Stimulated activated CD4-positive, alpha-beta T cell treated with anti-CD3 and anti-CD28 coated beads, Interleukin-1b, Interleukin-23, amount 100 ng/mL, for 24 hours (primary cell): ENCODE measurements at regions not wholly inside any gene's neighbourhood (a gene's known extent, or its start where the extent isn't known, plus 50 kb on each side); places are given as distances from the start of the nearest gene placed in this dataset.
"Not testable (repeated sequence)": the region's sequence is repeated elsewhere in the genome, so short reads cannot be mapped to it uniquely, and the experiment has no call there.

Experiments
- DNase-seq, 4 experiments: peaks; one replicate each; pipeline ENCODE4 v3.0.0-alpha.2; 2020; ENCODE audit warnings: low read depth in 4 of 4, low spot score in 1 of 4

DNA sequence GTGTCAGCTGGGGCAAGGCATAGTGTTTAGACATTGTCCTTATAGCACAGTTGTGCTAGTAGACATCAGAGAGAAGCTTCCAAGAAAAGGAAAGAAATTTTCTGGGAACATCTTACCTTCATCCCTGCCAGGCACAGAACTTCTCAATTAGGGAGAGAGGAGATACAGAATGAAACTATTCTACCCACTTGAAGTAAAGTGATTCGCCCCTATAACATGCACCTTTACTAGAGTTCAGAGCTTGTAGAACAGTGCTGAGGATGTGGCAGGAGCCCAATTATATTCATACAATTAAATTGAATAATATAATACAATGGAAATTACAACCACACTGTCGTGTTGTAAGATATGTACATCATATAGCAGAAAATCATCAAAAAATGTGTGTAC is 1063.9 kb upstream of the CITED2 start:
- DNase-seq: no peak

DNA sequence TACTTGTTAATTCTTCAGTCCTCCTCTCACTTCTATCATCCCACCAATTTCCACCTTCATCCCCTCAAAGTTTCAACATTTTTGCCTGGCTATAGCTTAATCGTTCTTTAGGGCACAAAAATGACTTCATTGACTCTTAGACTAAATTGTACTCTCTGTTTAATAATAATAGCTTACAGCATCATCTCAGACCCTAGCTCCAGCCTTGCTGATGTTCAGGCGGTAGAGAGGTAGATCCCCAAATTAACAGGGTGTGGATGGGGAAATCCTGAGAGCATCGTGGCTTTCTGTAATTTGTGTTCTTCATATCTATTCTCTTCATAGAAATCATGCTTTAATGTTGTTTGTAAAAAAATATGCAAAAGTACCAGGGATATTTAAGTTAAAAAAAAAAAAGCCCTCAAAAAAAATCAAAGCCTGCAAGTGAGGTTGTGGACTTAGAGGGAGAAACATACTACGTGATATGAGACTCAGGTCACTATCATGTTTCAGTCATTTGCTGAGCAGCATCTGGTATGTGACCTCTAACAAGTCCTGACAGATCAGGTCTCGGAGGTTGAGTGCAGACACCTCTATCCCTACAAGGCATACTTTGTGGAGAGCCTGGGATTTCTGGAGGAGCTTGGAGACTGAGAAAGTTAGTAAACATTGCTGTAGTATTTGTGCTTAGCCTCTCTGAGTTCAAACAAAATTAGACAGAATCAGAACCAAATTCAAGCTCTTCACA is 1063.3 kb upstream of the CITED2 start:
- DNase-seq: no peak

DNA sequence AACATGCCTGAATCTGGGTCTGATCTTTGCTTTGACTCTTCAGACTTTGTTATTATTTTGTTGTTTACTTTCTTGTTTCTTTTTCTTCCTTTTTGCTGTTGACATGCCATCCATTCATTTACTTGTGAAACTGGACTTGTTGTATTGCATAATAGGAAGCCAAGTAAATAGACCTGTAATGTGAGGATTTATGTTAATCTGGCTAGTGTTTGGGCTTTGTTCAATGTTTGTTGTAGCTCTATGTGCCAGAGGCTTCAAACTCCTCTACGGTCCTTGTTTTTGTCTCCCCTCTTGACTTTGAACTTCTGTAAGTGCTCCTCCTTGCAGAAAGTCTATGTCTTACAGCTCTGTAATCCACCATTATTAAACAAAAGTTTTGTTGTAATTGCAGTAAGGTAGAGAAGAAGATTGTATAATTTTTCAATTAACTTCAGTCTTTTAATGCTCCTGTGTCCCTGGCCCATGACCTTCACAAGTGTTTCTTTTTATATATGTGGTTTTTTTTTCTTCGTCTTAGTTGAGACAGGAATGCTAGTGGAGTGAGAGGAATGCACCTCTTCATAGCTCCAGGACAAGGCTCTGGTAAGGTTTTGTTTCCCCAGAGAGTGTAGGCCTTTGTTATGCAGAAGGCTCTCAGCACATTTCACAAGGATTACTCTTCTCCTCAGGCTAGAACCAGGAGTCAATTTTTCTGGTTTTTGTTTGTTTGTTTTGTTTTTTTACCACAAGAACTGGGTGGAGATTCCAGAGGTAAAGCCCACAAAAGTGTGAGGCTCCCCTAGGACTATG is 1061.8 kb upstream of the CITED2 start:
- DNase-seq: no peak

DNA sequence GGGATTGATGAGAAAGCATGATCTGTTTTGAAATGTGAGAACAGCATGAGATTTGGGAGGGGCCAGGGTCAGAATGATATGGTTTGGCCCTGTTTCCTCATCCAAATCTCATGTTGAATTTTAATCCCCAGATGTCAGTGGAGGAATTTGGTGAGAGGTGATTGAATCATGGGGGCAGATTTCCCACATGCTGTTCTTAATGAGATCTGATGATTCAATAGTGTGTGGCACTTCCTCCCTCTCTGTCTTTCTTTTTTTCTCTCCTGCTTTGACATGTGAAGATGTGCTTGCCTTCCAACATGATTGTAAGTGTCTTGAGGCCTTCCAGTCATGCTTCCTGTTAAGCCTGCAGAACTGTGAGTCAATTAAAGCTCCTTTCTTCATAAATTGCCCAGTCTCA is 1060.3 kb upstream of the CITED2 start:
- no peak for DNase-seq

DNA sequence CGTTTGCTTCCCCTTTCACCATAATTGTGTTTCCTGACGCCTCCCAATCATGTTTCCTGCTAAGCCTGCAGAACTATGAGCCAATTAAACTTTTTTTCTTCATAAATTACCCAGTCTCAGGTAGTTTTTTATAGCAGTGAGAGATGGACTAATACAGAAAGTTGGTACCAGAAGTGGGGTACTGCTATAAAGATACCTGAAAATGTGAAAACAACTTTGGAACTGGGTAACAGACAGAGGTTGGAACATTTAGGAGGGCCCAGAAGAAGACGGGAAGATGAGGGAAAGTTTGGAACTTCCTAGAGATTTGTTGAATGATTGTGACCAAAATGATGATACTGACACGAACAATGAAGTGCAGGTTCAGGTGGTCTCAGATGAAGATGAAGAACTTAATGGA is 1058.6 kb upstream of the CITED2 start:
- no peak for DNase-seq

DNA sequence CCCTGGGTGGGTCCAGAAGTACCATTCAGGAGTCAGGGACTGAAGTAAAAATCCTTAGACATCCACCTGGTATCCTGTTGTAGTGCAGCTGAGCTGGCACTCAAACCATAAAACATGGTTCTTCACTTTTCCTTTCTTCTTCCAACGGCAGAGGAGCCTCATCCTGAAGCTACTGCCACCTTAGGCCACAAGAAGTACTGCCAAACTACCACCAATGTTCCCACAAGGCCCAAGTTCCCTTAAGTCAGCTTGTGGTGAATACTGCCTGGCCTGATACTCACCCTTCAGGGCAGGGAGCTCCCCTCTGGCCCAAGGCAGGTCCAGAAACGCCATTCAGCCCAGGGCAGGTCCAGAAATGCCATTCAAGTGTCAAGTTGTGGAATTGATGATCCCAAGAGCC is 1053.4 kb upstream of the CITED2 start:
- DNase-seq: no peak

DNA sequence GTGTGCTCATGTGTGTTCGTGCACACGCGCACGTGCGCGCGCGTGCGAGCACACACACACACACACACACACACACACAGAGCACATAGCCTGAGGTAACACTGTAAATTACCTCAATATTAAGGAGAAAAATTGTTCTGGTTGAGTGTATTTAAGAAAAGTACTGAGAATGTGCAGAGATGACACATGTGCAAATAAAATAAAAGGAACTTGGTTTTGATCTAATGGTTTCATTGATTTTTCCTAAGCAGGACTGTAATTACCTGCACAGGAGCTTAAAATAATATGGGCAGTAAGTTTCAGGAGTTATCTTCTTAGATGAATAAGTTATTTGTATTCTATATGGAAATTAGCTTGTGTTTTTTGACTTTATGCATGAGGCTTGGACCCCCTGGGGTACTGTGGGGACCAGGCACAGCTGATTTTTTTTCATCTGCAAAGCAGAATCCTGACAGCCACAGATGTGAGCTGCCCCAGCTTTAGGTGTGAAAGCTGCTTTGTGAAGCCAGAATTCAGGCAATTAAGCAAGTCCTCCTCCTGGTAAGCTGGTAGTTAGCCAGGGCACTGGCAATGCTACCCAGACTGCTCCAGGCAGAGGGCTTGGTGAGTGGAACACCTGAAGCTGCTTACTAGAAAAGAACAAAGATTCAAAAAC is 1040.6 kb upstream of the CITED2 start:
- DNase-seq: no peak

DNA sequence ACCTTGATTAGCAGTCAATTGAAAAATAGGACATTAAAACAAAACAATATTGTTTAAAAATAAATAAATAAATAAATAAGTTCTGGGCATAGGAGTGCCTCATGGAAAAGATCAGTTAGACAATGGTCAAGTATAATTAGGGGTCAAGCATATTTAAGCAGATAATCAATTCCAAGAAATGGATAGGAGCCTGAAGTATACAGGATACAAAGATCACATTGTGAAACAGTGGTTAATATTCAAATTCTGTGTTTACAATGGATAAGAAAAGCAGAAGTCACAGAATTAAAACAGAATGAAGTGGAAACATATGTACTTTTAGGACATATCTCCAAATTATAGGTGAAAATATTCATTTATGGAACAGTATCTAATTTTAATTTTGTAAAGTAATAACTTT is 1028.6 kb upstream of the CITED2 start:
- no peak for DNase-seq

DNA sequence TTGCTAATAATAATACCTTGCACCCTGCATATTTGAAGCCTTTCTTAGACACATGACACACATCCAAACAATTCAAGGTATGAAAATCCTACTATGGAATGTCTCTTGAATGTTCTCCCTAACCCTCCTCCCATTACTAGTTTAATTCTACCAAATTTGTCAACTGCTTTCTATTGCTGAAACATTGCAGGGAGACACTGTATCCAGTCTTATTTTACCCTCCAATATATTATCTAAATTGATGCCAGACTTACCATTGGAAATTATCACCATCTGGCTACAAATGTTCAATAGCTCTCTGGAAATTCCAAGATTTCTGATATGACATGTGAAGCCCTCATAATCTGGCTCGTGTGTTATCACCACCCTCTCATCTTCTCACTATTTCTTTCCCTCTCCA is 1027.3 kb upstream of the CITED2 start:
- DNase-seq: no peak

DNA sequence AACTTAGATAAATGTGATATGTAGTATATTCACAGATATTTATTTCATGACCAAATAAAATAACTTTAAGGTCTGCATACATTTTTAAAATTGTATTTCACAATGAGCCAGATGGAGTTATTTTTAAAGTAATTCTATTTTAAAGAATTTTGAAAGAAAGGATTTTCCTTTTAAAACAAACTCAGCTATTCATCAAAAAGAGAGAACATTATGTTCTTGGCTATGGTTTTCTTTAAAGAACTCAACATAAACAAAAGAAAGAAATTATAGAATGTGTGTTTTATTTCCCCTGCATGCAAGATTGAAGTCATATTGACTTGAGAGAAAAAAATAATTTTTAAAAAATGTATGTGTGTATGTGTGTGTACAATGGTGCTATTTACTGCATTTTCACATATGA is 1023.6 kb upstream of the CITED2 start:
- DNase-seq: no peak

DNA sequence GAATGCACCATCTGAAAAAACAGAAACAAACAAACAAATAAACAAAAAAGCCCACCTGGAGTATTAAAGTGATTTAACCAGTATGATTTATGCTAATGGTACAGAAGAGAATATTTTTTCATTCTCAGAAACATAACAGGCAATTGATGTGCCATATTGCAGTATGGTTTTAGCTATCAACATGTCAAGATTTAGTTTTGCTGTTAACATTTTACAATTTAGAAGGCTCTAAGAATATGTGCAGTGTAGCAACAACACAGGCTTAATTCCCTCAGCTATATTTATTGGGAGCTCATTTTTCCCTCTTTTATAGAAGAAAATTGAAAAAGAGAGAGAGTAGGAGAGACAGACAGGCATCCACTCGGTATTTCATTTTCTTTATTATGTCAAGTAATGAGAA is 1022.7 kb upstream of the CITED2 start:
- no peak for DNase-seq

DNA sequence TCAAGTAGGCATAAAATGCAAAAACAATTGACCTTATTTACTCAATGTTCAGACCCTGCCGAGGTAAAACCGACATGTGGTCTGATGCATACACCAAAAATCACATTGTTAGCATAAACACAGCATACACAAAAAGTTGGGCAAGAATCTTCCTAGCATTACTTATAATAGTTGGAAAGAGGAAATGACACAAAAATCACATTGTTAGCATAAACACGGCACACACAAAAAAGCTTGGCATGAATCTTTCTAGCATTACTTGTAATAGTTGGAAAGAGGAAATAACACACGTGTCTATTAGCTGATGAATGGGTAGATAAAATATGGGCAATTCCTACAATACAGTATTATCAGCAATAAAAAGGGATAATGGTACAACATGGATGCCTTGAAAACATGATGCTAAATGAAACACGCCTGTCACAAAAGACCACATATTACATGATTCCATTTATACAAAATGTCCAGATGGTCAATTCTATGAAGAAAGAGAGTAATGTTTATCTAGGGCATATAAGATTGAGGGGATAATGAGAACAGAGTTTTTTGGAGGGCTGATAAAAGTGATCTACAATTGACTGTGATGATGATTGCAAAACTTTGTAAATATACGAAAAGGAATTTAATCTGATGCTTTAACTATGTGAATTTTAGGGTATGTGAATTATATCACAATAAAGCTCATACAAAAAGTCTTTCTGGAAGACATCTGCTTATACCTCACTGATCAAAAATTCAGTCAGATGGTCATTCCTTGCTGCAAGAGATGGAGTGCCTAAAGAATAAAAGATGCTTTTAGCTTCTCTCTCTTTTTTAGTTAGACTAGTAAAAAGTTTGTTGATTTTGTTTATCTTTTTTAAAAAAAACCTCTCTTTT is 1019.5 kb upstream of the CITED2 start:
- no peak for DNase-seq

DNA sequence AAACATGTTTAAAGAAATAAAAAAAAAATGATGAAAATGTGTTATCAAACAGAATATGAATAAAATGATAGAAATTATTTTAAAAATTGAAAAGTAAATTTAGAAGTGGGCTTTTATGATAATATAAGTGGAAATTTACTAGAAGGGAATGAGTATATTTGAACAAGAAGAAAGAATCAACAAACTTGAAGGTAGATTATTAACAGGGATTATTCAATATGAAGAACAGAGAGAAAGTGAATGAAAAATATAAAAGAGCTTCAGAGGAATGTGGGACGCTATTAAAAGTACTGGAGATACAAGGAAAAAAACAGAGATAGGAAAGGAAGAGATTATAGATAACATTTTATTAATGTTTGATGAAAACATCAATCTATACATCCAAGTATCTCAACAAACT is 1014.4 kb upstream of the CITED2 start:
- no peak for DNase-seq

DNA sequence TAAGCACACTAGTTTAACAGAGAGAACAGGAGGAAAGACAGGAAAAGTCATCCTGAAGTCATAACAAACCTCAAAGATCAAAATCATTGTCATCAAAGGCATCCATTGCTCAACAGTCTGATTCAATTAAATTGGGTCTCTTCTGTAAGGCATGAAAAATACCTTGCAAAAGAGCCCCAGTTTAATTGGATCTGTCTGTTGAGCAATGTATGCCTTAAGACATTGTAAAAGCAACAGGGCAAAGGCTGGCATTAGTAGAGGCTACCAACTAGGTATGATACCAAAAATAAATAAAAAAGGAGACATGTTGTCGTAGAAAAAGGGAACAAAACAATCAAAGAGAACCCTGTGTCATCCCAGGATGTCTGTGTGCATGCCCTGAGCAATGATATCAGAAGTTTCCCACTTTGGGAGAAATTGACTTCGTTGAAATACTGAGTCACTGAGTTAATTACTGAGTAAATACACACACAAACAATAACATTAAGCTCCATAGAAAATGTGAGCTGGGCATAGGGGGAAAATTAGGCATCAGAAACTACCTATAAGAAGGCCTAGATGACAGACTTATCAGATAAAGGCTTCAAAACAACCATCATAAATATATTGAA is 1013.8 kb upstream of the CITED2 start:
- DNase-seq: no peak

DNA sequence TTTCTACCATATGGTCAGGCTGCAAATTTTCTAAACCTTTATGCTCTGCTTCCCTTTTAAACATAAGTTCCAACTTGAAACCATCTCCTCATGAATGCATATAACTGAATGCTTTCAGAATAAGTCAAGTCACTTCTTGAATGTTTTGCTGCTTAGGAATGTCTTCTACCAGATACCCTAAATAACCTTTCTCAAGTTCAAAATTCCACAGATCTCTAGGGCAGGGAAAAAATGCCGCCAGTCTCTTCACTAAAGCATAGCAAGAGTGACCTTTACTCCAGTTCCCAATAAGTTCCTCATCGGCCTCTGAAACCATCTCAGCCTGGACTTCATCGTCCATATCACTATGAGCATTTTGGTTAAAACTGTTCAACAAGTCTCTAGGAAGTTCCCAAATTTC is 1011.2 kb upstream of the CITED2 start:
- DNase-seq: no peak

DNA sequence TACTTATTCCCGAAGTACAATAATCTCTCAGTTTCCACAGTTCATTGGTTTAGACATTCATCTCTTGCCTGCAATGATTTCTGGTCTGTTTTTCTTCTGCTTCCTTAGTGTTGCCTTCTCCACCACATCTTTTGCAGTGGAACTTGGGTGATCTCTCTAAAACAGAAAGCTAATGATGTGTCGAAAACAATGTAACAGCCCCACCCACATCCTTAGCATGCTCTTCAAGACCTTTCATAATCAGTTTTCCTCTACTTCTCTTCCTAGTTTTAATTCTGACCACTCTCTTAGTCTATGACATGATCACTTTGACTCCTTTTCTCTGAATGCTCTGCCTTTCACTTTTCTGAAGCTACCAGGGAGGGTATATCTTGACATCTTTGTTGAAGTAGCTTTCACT is 1007.9 kb upstream of the CITED2 start:
- no peak for DNase-seq

DNA sequence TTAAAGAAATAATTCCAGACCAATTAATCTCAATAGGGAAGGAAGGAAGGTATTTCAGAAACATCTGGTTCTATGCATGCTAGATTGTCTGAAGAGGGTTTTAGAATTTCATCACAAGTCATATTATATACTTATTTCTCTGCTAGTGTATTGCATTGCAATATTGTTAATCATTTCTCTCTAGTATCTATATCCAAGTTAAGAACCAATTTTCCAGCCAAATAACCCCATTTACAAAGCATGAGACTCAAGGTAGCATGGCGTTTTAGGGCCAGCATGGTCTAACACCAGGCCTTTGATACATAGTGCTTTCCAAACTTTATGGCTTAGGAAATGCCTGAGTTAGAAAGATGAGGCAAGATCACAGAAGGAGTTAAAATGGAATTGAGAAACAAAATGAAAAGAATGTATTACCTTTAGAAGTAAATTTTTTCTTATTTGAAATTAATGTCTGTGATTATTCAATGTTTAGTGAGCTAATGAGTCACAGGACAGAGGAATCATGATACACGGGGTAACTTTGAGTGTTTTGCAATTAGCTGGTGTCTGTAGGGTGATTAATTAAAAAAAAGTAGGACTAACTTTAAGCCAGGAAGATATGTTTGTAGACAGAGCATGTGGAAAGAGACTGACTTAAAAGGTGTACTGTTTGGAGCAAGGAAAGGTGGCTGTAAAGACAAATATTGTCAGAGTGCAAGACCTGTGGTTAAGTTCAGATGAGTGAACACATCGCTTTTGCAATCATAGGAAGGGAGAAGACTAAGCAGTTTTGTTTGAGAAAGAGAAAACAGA is 1006.2 kb upstream of the CITED2 start:
- no peak for DNase-seq

DNA sequence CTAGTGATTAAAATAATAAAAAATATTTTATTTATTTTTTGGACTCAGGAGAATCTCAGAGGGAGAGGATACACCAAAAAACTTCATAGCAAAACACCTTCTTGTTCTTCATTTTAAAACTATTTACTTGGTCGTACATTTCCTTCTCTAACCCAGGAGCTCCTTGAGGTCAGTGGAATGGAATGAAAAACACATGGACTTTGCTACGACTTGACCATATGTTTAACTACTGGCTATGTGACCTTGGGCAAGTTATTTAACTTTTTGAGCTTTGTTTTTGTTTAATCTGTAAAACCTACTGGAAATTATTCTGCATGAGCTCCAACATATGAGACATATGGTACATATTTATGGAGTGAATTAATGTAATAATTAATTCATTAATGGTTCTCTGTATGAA is 1005.5 kb upstream of the CITED2 start:
- DNase-seq: no peak

DNA sequence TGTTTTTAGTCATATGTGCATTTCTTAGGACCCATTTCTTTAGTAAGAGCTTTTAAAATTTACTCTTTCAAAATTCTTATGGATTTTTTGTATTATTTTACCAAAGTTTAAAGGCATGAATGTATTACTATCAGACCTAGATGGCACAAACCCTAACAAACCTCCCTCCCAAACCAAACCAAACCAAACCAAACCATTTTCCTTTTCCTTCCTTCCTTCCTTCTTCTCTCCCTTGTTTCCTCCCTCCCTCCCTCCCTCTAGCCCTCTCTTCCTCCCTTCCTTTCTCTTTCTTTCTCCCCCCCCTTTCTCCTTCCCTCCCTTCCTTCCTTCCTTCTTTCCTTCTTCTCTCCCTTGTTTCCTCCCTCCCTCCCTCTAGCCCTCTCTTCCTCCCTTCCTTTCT is 1001.8 kb upstream of the CITED2 start:
- DNase-seq: no peak

DNA sequence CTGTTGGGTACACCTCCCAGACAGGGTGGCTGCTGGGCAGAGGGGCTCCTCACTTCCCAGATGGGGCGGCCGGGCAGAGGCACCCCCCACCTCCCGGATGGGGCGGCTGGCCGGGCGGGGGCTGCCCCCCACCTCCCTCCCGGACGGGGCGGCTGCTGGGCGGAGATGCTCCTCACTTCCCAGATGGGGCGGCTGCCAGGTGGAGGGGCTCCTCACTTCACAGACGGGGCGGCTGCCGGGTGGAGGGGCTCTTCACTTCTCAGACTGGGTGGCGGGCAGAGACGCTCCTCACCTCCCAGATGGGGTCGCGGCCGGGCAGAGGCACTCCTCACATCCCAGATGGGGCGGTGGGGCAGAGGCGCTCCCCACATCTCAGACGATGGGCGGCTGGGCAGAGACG is 999.3 kb upstream of the CITED2 start:
- not testable (repeated sequence) for DNase-seq
